Head of caudate nucleus (tissue), 42 donors: ENCODE measurements at regions not wholly inside any gene's neighbourhood (a gene's known extent, or its start where the extent isn't known, plus 50 kb on each side); places are given as distances from the start of the nearest gene placed in this dataset.
"Not testable (repeated sequence)": the region's sequence is repeated elsewhere in the genome, so short reads cannot be mapped to it uniquely, and the experiment has no call there.

Source experiments
- DNase-seq, 42 donors: peaks; one replicate each; pipeline versions ENCODE4 v3.0.0 to v3.0.0-alpha.2; 2020 to 2021; ENCODE audit warnings: mixed read lengths in 7 of 42
- intact Hi-C: fragments of 100-400 bp; cut with DNase I; formaldehyde crosslinking; loops from one replicate; pipeline ENCODE4 v1.15.0; 2022

GRCh38 chr3:18717598-18717997, 292.5 kb upstream of the SATB1 start:
- DNase-seq = no peak
- intact Hi-C loops = no loop called here

GRCh38 chr3:18716821-18717220, 291.7 kb upstream of the SATB1 start:
- DNase-seq = no peak
- intact Hi-C loops = no loop called here

GRCh38 chr3:18716101-18716500, 291.0 kb upstream of the SATB1 start:
- DNase-seq = no peak
- intact Hi-C loops = no loop called here

GRCh38 chr3:18715208-18715607, 290.1 kb upstream of the SATB1 start:
- no peak for DNase-seq
- intact Hi-C loops = no loop called here

GRCh38 chr3:18713577-18713951, 288.4 kb upstream of the SATB1 start:
- DNase-seq = no peak
- intact Hi-C loops = no loop called here

- no peak for DNase-seq
- intact Hi-C loops = no loop called here
Observed at GRCh38 chr3:18712713-18713576, 287.8 kb upstream of the SATB1 start.

GRCh38 chr3:18704326-18704725, 279.2 kb upstream of the SATB1 start:
- intact Hi-C loops = no loop called here
- no peak for DNase-seq

- DNase-seq = no peak
- intact Hi-C loops = no loop called here
Observed at GRCh38 chr3:18703798-18704197, 278.7 kb upstream of the SATB1 start.

- intact Hi-C loops, DNase-seq: not testable (repeated sequence)
Observed at GRCh38 chr3:18693588-18694329, 268.6 kb upstream of the SATB1 start.

GRCh38 chr3:18687286-18687685, 262.1 kb upstream of the SATB1 start:
- DNase-seq = no peak
- intact Hi-C loops = no loop called here

- intact Hi-C loops = no loop called here
- DNase-seq = no peak
Observed at GRCh38 chr3:18683900-18684299, 258.8 kb upstream of the SATB1 start.

GRCh38 chr3:18681818-18682345, 256.7 kb upstream of the SATB1 start:
- no peak for DNase-seq

GRCh38 chr3:18680758-18681157, 255.6 kb upstream of the SATB1 start:
- no peak for DNase-seq
- intact Hi-C loops = no loop called here

More at GRCh38 chr3:18681818-18682345, 256.7 kb upstream of the SATB1 start:
- intact Hi-C loops = no loop called here

- intact Hi-C loops = no loop called here
- no peak for DNase-seq
Observed at GRCh38 chr3:18679238-18679637, 254.1 kb upstream of the SATB1 start.

GRCh38 chr3:18675197-18675596, 250.1 kb upstream of the SATB1 start:
- intact Hi-C loops = no loop called here

GRCh38 chr3:18672561-18672960, 247.4 kb upstream of the SATB1 start:
- intact Hi-C loops = no loop called here
- DNase-seq = no peak

More at GRCh38 chr3:18675197-18675596, 250.1 kb upstream of the SATB1 start:
- no peak for DNase-seq

GRCh38 chr3:18670759-18671158, 245.6 kb upstream of the SATB1 start:
- DNase-seq = no peak
- intact Hi-C loops = no loop called here

GRCh38 chr3:18669374-18669773, 244.2 kb upstream of the SATB1 start:
- DNase-seq = no peak

GRCh38 chr3:18667552-18667951, 242.4 kb upstream of the SATB1 start:
- no peak for DNase-seq

More at GRCh38 chr3:18669374-18669773, 244.2 kb upstream of the SATB1 start:
- intact Hi-C loops = no loop called here

GRCh38 chr3:18666655-18667054, 241.5 kb upstream of the SATB1 start:
- intact Hi-C loops = no loop called here
- no peak for DNase-seq

More at GRCh38 chr3:18667552-18667951, 242.4 kb upstream of the SATB1 start:
- intact Hi-C loops = no loop called here
